Spinal cord (tissue), 9 donors: ENCODE measurements at regions not wholly inside any gene's neighbourhood (a gene's known extent, or its start where the extent isn't known, plus 50 kb on each side); places are given as distances from the start of the nearest gene placed in this dataset.

Experiments used
- DNase-seq, 6 donors: peaks; one replicate each; pipeline versions ENCODE4 v3.0.0 to v3.0.0-alpha.2; 2013 to 2015; ENCODE audit warnings: low spot score in 6 of 6, low read depth in 4 of 6
- H3K27ac ChIP-seq: one replicate; pipeline ENCODE4 v1.5.1; 2013; ENCODE audit warnings: low read depth, low read length, control low read depth
- H3K27me3 ChIP-seq: one replicate; pipeline ENCODE4 v1.6.1; 2013; ENCODE audit warnings: low read length; ENCODE audit not compliant: control insufficient read depth, insufficient read depth
- H3K36me3 ChIP-seq: one replicate; pipeline ENCODE4 v1.6.1; 2013; ENCODE audit warnings: low read length; ENCODE audit not compliant: control insufficient read depth, insufficient read depth
- H3K4me1 ChIP-seq: one replicate; pipeline ENCODE4 v1.6.1; 2013; ENCODE audit warnings: low read length; ENCODE audit not compliant: control insufficient read depth, insufficient read depth
- H3K4me3 ChIP-seq: one replicate; pipeline ENCODE4 v1.5.1; 2013; ENCODE audit warnings: low read depth, low read length, control low read depth
- H3K9me3 ChIP-seq: one replicate; pipeline ENCODE4 v1.6.1; 2013; ENCODE audit warnings: low read length; ENCODE audit not compliant: control insufficient read depth, insufficient read depth
- WGBS: methylation state at CpG from one replicate; pipeline ENCODE4 v1.1.5; 2013; ENCODE audit warnings: missing lambda C conversion rate; ENCODE audit not compliant: insufficient coverage; 5-methylcytosine and 5-hydroxymethylcytosine counted together
- donor health status: healthy.

- no CpG with 5 or more reads among the region's 2 CpGs for WGBS
- Histone ChIP-seq H3K4me3 (no peak overlapping the region), H3K27ac (no peak overlapping the region), H3K36me3 (no peaks in the 10 kb centered on the region), H3K9me3 (no peaks in the 10 kb centered on the region), H3K4me1 (no peaks in the 10 kb centered on the region), H3K27me3 (no peaks in the 10 kb centered on the region)
- DNase-seq, result peak in 1 of 6 donors; percentile 65
Measured at GRCh38 chr1:70915258-70916033, 132.2 kb downstream of the PTGER3 start.

GRCh38 chr1:70916034-70916427, 131.6 kb downstream of the PTGER3 start:
- no peak for DNase-seq
- no peaks in the 10 kb centered on the region for H3K4me1 ChIP-seq
- H3K36me3 ChIP-seq, result no peaks in the 10 kb centered on the region
- no peak overlapping the region for H3K27ac ChIP-seq
- H3K4me3 ChIP-seq, result no peak overlapping the region
- WGBS, result 67% methylated on average over 1 of the region's 2 CpGs
- peaks cover 1% of the 10 kb centered on the region for H3K9me3 ChIP-seq
- H3K27me3 ChIP-seq, result no peaks in the 10 kb centered on the region

GRCh38 chr1:70919706-70920323, 127.8 kb downstream of the PTGER3 start:
- Histone ChIP-seq H3K27ac (no peak overlapping the region), H3K9me3 (peaks cover 4% of the 10 kb centered on the region), H3K27me3 (no peaks in the 10 kb centered on the region), H3K36me3 (no peaks in the 10 kb centered on the region), H3K4me1 (no peaks in the 10 kb centered on the region), H3K4me3 (no peak overlapping the region)
- no CpG with 5 or more reads among the region's 1 CpG for WGBS
- DNase-seq, result no peak
